ENCODE measurements at regions not wholly inside any gene's neighbourhood (a gene's known extent, or its start where the extent isn't known, plus 50 kb on each side); places are given as distances from the start of the nearest gene placed in this dataset.

DNA sequence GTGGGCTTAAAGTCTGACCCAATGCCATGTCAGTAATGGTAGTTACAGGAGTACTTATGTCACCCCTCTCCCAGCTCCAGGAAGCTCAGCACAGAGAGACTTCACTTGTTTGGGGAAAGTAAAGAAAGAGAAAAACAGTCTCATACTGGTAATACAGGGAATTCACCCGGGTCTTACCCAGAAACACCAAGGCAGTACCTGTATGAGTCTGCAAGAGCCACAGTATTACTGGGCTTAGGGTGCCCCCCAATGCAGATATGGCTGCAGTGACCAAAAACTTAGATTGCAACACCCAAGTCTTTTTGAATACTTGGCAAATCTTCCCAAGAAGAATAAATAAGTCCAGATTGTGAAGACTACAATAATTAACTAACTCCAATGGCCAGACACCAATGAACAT, 622.1 kb downstream of the IGSF11 start:
- in situ Hi-C loops (cut with MboI; ENCODE audit: low sequenced_read_pairs) = no loop called here

DNA sequence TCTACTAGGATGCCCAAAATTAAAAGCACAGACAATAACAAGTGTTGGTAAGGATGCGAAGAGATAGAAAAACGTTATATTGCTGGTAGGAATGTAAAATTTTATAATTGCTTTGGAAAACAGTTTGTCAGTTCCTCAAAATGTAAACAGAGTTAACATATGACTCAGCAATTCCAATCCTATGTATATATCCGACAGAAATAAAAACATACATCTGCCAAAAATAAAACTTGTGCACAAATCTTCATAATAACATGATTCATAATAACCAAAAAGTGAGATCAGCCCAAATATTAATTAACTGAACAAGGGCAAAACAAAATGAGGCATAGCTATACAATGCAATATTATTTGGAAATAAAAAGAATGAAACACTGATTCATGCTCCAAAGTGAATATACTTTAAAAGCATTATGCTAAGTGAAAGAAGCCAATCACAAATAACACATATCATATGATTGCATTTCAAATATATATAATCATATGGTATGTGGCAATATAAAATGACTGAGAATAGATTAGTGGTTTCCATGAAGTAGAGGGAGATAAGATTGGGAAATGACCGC, 609.3 kb downstream of the IGSF11 start:
- in situ Hi-C loops (cut with MboI; ENCODE audit: low sequenced_read_pairs) = no loop called here

DNA sequence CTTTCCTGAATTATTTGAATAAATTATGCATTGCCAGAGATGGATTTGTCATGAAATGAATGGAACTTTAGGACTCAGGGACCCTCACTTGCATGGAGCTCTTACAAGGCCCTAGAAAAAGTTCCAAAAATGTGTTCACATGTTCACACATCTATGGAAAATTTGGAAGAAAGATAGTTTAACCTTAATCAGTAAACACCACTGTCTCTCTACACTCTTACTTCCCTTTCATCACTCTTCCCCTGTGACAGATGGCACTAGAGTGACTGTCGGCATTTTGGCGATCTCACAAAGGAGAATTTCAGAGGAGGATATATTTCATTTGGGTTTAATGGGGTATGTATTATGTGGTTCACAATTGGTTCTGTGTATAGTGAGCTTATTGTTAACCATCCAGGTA, 600.8 kb downstream of the IGSF11 start:
- in situ Hi-C loops (cut with MboI; ENCODE audit: low sequenced_read_pairs) = no loop called here

DNA sequence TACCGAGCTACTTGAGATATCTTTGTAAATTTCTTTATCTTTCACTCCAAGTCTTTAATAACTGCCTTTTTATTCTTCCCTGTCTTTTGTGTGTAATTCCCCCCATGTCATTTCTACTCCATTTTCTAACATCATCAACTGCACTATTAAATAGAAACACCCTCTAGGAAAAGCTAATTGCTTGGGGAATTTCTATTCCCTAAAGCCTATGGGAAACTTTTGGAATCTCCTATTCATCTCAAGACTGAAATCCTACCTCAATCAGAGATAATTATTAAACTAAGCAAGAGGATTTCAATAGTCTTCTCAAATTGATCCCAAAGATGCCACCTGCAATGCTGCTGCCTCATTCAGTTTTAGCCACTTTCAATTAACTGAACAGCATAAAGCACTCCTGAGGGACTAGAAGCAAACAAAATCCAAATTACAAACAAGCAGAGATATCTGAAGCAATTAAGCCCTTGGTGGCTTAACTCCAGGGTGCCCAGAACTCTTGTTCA, 598.7 kb downstream of the IGSF11 start:
- in situ Hi-C loops (cut with MboI; ENCODE audit: low sequenced_read_pairs) = no loop called here

DNA sequence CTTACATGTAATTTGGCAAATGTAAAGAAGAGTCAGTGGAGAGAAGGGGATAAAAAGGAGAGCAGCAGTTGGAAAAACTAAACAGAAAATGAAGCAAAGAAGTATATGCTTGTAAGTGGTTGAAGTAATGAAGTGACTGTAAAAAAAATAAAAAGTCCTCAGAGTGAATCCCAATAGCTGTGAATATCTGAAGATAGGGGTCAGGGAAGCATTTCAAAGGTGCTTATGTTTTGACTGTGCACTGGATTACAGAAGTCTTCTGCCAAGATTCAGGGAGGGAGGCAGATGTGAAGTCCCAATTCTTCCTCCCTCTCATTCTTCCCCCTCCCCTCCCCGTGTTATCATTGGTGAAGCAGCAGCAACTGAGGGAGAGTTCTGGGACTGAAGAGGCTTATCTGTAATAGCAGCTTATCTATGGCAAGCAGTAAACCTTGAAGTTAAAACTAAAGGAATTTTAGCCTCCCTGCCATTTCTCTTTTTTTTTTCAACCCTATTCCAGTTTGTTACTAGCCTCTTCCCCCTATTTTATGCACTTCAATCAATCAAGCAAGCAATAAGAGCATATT, 597.9 kb downstream of the IGSF11 start:
- in situ Hi-C loops (cut with MboI; ENCODE audit: low sequenced_read_pairs) = no loop called here

DNA sequence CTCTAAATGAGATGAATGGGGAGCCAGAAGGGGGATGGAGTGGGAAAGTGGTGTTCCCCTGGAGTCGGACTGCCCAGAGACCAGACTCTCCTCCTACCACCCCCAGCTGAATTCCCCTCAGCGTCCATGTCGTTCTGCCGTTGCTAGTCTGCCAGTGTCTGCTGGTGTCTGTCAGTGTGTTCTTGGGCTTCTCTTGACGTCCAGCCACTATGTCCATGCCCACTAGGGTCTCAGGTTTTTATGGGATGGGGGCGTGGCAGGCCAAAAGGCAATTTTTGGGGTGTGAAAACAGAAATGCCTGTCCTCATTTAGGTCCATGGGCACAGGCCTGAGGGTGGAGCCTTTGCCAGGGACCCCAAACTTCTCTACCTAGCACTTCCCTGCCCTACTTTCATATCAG, 589.6 kb downstream of the IGSF11 start:
- in situ Hi-C loops (cut with MboI; ENCODE audit: low sequenced_read_pairs) = no loop called here

DNA sequence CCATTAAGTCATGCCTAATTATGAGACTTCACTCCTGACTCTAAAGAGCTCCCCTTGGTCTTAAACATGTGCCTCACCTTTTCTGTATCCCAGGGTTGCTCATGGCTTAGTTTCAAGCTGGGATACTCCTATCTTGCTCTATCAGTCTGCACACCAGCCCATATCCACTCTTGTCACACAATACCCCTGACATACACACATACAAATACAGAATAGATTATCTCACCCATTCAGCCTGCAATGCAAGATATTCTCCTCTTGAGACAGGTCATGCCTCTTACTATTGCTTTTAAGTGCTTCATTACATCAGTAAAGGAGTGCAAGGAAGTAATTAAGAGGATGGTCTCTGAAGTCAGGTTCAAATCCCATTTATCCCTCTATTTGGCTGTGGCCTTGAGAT, 587.3 kb downstream of the IGSF11 start:
- in situ Hi-C loops (cut with MboI; ENCODE audit: low sequenced_read_pairs) = no loop called here

DNA sequence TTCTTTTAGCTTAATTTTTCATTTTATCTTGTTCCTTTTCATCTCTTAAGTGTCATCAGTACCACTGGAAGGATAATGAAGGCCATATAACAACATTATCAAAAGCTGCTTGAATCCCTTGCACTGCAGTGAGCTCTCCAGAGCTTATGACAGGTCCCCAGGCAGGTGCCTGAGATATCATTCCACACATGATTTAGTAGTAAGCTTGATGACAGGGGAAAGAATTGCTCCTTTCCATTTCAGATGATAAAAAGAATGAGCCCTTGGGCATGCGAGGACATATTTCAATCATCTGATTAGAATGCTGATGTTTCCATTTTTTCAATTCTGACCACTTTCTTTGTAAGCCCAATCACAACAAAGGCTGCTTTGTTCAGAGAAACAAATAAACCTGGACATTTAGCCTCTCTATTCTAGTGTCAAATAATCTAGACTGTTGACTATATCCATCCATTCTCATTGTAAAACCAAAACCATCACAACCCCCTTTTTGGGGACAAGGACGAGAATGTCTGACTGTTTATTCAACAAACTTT, 567.8 kb downstream of the IGSF11 start:
- in situ Hi-C loops (cut with MboI; ENCODE audit: low sequenced_read_pairs) = no loop called here

DNA sequence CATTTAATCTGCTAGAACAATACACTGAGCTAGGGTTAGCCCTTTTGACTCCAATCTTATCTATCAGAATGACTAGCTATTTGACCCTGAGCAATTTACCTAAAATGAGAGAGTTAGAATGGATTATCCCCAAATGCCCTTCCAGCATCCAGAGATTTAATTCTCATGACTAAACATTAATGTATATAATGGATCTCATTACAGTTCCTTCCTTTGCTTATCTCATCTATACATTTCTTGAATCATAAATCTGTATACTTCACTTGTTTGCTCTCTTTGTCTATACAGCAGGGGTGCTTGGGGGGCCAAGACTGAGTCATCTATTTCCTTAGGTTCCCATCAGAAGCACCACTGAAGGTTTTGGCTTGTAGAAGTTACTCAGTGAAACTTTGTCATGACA, 565.8 kb downstream of the IGSF11 start:
- in situ Hi-C loops (cut with MboI; ENCODE audit: low sequenced_read_pairs) = no loop called here

DNA sequence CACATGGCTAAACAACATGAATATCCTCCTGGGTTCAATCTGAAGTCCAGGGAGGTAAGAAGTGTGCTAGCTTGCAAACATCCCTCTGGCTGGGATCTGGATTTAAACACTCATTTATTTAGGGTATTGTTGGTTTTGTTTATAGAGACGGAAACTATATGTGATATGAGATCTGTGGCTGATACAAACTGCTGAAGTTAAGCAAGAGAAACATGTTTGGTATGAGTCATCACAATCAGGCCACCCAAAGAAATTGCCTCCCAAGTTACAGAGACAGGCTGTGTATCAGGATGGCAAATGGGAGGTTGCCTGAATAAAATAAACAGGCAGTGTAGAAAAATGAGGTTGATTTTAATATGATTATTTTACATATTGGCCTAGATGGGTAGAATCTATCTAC, 562.1 kb downstream of the IGSF11 start:
- in situ Hi-C loops (cut with MboI; ENCODE audit: low sequenced_read_pairs) = no loop called here

DNA sequence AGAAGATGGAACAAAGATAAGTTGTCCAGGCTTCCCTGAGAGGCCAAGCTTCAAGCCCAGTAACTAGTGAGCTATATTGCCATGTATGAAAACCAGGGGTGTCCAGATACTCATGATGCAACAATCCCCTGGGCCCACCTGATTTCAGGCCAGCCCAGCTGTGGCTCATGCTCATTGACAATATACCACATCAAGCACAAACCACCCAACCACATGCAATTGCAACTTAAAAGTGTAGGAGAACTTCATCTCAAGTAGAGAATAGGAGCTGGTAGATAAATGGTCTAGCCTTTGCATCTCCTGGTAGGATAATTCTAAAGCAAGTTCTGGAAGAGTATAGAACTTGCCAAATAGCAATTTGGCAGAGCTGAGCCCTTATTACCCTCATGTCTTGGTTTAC, 561.3 kb downstream of the IGSF11 start:
- in situ Hi-C loops (cut with MboI; ENCODE audit: low sequenced_read_pairs) = no loop called here

DNA sequence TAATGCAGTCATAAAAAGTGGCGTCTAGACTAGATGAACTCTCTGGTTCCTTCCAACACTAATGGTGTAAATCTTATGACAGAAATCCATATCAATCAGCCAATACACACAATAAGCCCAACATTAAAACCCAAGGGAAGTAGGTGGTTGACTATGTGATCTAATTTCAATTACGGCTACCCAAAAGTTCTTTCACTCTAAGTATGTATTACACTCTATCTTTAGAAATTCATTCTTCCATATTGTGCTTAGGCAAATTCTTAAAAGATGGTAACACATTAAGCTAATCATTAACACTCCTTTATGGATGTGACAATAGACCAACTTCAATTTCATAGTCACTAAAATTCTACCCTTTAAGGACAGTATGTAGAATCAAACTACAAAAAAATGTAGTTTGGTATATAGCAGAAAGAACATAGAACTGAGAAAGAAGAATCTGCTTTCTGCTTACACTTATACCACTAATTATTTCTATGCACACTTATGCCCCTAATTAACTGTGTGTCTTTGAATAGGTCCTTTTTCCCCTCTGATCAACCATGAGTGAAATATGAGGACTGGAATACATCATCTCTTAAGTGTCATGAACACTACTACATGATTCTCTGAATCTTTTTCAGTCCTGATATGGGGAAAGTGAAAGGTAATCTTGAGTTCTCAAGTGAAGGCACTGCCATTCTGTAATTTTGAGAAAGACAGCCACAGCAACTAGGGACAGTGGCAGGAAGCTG, 557.6 kb downstream of the IGSF11 start:
- in situ Hi-C loops (cut with MboI; ENCODE audit: low sequenced_read_pairs) = no loop called here

DNA sequence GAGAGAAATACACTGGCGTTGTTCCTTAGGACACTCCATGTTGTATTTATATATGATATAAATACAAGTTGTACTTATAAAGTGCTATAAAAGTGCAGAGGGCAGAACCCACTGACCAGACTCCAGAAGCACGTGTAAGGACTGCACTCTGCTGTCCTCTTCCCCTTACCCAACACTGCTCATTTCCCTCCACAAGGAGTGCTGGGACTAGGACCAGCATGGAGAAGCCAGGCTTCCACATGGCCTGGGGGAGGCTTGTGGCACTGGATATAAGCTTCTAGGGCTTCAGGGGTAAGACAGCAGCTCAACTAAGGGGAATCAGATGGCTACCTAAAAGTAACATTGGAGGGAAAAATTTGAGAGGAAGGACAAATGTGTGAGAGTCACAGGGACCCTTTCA, 556.9 kb downstream of the IGSF11 start:
- in situ Hi-C loops (cut with MboI; ENCODE audit: low sequenced_read_pairs) = no loop called here

DNA sequence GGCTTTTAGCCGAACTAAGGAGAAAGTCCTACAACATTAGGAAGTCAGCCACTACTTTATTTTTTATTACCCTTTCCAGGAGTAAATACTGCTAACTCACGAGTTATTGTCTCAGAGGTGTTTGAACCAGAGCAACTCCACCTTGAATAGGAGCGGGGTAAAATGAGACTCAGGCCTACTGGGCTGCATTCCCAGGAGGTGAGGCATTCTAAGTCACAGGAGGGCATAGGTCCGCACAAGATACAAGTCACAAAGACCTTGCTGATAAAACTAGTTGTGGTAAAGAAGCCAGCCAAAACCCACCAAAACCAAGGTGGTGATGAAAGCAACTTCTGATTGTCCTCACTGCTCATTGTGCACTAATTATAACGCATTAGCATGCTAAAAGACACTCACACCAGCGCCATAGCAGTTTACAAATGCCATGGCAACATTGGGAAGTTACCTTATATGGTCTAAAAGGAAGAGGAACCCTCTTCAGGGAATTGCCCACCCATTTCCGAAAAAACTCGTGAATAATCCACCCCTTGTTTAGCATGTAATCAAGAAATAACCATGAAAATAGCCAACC, 555.9 kb downstream of the IGSF11 start:
- in situ Hi-C loops (cut with MboI; ENCODE audit: low sequenced_read_pairs) = no loop called here

DNA sequence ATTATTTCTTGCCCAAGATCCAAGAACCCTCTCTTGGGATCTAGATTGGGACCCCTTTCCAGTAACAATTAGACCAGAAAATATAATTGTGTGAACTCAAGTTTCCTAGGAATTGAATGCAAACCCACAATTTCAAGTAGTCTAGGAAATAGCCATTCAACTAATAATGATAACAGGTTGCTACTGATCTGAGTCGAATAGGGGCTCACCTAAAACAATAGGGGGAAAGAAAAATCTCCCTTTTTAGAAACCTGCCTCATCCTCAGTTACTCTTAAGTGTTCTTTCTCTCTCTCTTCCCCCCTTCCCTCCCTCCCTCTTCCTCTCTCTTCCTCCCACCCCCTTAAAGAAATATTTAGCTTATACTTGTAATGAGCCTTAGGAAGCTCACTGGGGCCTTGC, 555.3 kb downstream of the IGSF11 start:
- in situ Hi-C loops (cut with MboI; ENCODE audit: low sequenced_read_pairs) = no loop called here

DNA sequence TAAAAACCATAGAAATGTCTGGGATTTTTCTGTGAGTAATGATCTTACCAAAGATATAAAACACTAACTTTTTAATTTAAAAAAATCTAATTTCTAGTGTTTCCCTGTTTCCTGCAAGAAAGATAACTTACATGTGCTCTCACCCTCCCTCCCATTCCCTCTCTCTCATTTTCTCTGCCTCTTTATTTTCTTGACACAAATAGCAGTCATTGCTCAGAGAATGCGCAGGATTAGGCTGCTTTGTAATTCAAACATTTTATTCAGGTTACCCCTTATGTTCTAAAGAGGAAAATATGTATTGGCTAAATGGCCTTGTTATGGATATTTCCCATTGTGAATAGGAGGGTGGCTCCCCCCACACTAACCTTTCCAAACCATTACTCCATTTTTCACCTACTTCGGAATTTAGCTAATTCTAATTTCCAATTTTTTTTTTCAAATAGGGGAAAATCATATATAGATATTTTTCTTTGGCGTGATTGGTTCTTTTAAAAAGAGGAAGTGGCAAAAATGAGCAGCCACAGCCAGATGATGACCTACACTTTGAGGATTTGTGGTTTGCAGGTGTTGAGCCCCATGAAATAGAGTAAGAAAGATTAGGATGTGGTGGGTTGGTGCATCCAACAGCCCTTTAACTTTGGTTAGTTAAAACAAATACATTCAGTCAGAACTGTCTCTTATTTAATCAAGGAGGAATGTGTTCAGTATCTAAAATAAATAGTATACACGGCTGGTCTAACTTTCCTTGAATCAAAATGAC, 554.4 kb downstream of the IGSF11 start:
- in situ Hi-C loops (cut with MboI; ENCODE audit: low sequenced_read_pairs) = no loop called here

DNA sequence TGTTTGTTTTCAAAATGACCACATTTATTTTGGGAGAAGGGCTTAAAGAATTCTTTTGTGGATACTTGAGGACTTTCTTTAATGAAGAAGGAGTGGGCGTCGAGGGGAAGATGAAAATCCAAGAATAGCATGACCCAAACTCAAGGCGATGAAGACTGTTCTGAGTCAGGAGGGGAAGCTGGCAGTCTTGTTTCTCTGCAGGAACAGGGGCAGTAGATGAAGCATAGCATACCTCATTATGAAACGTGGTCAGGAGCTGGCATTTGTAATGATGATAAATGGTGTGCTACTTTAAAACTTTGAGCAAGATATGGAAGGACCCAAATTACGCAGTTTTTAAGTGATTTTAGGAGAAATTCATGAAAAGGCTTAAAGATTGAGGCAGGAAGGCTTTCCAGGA, 549.0 kb downstream of the IGSF11 start:
- in situ Hi-C loops (cut with MboI; ENCODE audit: low sequenced_read_pairs) = no loop called here

DNA sequence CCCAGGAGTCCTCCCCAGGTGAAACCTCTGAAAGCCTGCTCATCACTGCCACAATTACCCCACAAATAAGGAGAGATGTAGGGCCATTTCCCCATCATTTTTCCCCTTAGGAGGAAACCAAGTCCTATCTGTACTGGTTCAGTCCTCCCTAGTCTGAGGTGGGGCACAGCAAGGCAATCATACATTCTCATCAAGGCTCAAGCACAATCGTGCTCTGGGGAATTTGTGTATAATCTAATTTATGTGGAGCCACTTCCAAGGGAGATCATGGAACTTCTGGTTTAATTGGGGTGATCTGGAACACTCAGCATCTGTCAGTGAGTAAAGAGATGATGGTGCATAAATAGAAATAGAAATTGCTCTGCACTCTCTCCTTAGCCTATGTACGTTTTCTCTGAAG, 546.9 kb downstream of the IGSF11 start:
- in situ Hi-C loops (cut with MboI; ENCODE audit: low sequenced_read_pairs) = no loop called here

DNA sequence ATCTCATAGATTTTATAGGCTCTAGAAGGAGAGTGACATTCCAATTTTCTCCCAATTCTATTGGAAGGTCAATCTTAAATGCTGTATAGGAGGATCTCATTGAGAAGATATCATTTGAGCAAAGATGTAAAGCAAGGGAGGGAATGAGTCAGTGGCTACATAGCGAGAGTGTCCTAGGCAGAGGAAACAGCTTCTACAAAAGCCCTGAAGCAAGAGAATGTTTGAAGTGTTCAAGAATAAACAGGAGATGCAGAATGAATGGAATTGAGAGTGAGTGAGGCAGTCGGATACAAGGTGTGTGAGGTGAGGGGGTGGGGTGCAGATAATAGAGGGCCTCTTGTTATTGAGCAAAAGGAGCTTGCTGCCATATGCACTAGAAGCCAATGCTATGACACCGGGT, 545.9 kb downstream of the IGSF11 start:
- in situ Hi-C loops (cut with MboI; ENCODE audit: low sequenced_read_pairs) = no loop called here

DNA sequence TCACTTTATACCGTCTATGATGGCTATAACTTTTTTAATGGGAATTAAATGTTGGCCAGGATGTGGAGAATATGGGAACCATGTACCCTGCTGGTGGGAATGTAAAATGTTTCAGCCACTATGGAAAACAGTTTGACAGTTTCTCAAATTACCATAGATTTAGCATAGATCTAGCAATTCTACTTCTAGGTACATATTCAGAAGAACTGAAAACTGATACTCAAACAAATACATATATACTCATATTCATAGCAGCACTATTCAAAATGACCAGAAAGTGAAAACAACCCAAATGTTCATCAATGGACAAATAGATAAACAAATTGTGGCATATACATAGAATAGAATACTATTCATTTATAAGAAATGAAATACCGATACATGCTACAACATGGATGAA, 539.4 kb downstream of the IGSF11 start:
- in situ Hi-C loops (cut with MboI; ENCODE audit: low sequenced_read_pairs) = no loop called here

DNA sequence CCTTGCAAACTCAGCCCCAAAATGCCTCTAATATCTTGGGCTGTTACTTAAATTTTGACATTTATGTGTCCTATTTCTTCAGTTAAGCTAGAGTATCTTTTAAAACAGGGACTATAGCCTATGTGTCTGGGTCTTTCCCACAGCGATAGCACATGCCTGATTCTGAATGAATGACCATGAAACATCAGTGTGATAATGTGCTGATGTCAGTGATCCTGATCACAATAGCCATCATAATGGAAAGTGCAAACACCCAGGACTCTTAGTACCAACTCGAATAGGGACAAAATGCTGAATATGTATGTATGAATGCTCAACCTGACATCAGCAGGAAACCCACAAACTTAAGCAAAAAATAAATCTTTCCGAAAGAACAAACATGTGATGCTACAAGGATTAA, 537.4 kb downstream of the IGSF11 start:
- in situ Hi-C loops (cut with MboI; ENCODE audit: low sequenced_read_pairs) = no loop called here
